ENCODE measurements at regions not wholly inside any gene's neighbourhood (a gene's known extent, or its start where the extent isn't known, plus 50 kb on each side); places are given as distances from the start of the nearest gene placed in this dataset.

DNA sequence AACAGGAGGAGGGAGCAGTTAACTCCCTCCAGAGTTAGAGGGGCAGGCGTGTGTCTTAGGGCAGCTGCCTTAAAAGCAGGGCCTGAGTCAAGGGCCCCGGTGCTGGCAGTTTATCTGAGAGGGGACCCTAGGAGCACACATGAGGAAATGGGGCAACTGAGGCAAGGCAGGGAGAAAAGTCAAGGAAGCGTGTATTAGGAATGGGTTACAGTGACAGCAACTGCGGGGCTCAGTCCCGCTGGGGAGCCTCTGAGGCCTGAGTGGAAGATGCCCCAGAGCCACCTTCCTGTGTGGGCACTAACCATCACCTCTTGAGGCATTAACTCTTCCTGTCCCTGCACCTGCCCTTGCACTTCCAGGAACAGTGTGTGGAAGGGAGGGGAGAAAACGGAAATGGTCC is 276.3 kb downstream of the MATN1 start:
- TF ChIP-seq, protein P1, sequence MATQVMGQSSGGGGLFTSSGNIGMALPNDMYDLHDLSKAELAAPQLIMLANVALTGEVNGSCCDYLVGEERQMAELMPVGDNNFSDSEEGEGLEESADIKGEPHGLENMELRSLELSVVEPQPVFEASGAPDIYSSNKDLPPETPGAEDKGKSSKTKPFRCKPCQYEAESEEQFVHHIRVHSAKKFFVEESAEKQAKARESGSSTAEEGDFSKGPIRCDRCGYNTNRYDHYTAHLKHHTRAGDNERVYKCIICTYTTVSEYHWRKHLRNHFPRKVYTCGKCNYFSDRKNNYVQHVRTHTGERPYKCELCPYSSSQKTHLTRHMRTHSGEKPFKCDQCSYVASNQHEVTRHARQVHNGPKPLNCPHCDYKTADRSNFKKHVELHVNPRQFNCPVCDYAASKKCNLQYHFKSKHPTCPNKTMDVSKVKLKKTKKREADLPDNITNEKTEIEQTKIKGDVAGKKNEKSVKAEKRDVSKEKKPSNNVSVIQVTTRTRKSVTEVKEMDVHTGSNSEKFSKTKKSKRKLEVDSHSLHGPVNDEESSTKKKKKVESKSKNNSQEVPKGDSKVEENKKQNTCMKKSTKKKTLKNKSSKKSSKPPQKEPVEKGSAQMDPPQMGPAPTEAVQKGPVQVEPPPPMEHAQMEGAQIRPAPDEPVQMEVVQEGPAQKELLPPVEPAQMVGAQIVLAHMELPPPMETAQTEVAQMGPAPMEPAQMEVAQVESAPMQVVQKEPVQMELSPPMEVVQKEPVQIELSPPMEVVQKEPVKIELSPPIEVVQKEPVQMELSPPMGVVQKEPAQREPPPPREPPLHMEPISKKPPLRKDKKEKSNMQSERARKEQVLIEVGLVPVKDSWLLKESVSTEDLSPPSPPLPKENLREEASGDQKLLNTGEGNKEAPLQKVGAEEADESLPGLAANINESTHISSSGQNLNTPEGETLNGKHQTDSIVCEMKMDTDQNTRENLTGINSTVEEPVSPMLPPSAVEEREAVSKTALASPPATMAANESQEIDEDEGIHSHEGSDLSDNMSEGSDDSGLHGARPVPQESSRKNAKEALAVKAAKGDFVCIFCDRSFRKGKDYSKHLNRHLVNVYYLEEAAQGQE (IDR thresholded peaks at IDR 0.05; ENCODE audit: insufficient read depth in 1 of 2, low read depth in 2 of 2, low read length in 2 of 2): no peak
- TF ChIP-seq FOXP2 (optimal IDR thresholded peaks at IDR 0.05; ENCODE audit: borderline replicate concordance, extremely low read depth, extremely low read length, insufficient read depth): no peak
- TF ChIP-seq TAF1 (IDR thresholded peaks at IDR 0.05; ENCODE audit: borderline replicate concordance, insufficient read depth, low read length): no peak
- no peak for TF ChIP-seq POLR2AphosphoS5 (IDR thresholded peaks at IDR 0.05; ENCODE audit: low read depth, low read length)
- no peak for TF ChIP-seq SIN3A (IDR thresholded peaks at IDR 0.05; ENCODE audit: borderline replicate concordance, insufficient read depth, low read length)

DNA sequence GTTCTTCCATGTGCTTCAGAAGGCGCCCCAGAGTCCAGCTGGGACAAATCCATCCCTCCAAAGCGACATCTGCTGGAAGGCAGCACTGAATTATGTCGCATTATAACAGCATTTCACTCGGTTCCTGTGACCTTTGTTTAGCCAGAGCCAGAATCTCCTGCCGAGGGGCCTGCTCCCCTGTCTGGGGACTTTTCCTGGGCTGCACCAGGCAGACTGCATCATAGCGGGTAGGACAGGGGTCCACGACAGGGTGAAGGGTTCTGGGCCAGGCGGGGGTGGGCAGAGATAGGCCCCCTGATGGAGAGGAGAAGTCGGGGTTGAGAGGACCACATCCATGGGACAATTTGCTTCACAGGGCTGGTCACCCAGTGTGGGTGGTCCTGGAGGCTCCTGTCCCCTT is 276.9 kb downstream of the MATN1 start:
- TF ChIP-seq POLR2AphosphoS5 (IDR thresholded peaks at IDR 0.05; ENCODE audit: low read depth, low read length) (no peak), FOXP2 (optimal IDR thresholded peaks at IDR 0.05; ENCODE audit: borderline replicate concordance, extremely low read depth, extremely low read length, insufficient read depth) (no peak), SIN3A (IDR thresholded peaks at IDR 0.05; ENCODE audit: borderline replicate concordance, insufficient read depth, low read length) (no peak), TAF1 (IDR thresholded peaks at IDR 0.05; ENCODE audit: borderline replicate concordance, insufficient read depth, low read length) (no peak)
- TF ChIP-seq, protein P1 (IDR thresholded peaks at IDR 0.05; ENCODE audit: insufficient read depth in 1 of 2, low read depth in 2 of 2, low read length in 2 of 2): no peak

GRCh38 chr1:30446095-30446494 is 277.3 kb downstream of the MATN1 start:
- TF ChIP-seq, protein P1 (IDR thresholded peaks at IDR 0.05; ENCODE audit: insufficient read depth in 1 of 2, low read depth in 2 of 2, low read length in 2 of 2): no peak
- TF ChIP-seq POLR2AphosphoS5 (IDR thresholded peaks at IDR 0.05; ENCODE audit: low read depth, low read length) (no peak), SIN3A (IDR thresholded peaks at IDR 0.05; ENCODE audit: borderline replicate concordance, insufficient read depth, low read length) (no peak), TAF1 (IDR thresholded peaks at IDR 0.05; ENCODE audit: borderline replicate concordance, insufficient read depth, low read length) (no peak), FOXP2 (optimal IDR thresholded peaks at IDR 0.05; ENCODE audit: borderline replicate concordance, extremely low read depth, extremely low read length, insufficient read depth) (no peak)

GRCh38 chr1:30445449-30445848 is 277.9 kb downstream of the MATN1 start:
- TF ChIP-seq FOXP2 (optimal IDR thresholded peaks at IDR 0.05; ENCODE audit: borderline replicate concordance, extremely low read depth, extremely low read length, insufficient read depth) (no peak), TAF1 (IDR thresholded peaks at IDR 0.05; ENCODE audit: borderline replicate concordance, insufficient read depth, low read length) (no peak), SIN3A (IDR thresholded peaks at IDR 0.05; ENCODE audit: borderline replicate concordance, insufficient read depth, low read length) (no peak), POLR2AphosphoS5 (IDR thresholded peaks at IDR 0.05; ENCODE audit: low read depth, low read length) (no peak)
- TF ChIP-seq, protein P1 (IDR thresholded peaks at IDR 0.05; ENCODE audit: insufficient read depth in 1 of 2, low read depth in 2 of 2, low read length in 2 of 2): no peak

GRCh38 chr1:30444850-30445249 is 278.5 kb downstream of the MATN1 start:
- no peak for TF ChIP-seq POLR2AphosphoS5 (IDR thresholded peaks at IDR 0.05; ENCODE audit: low read depth, low read length)
- no peak for TF ChIP-seq TAF1 (IDR thresholded peaks at IDR 0.05; ENCODE audit: borderline replicate concordance, insufficient read depth, low read length)
- TF ChIP-seq, protein P1 (IDR thresholded peaks at IDR 0.05; ENCODE audit: insufficient read depth in 1 of 2, low read depth in 2 of 2, low read length in 2 of 2): no peak
- no peak for TF ChIP-seq SIN3A (IDR thresholded peaks at IDR 0.05; ENCODE audit: borderline replicate concordance, insufficient read depth, low read length)
- no peak for TF ChIP-seq FOXP2 (optimal IDR thresholded peaks at IDR 0.05; ENCODE audit: borderline replicate concordance, extremely low read depth, extremely low read length, insufficient read depth)

Measured in PFSK-1 (cell line).